GM20000 (cell line): ENCODE measurements at regions not wholly inside any gene's neighbourhood (a gene's known extent, or its start where the extent isn't known, plus 50 kb on each side); places are given as distances from the start of the nearest gene placed in this dataset.

Experiments used
- DNase-seq: peaks from one replicate; pipeline ENCODE4 v3.0.0; 2012; ENCODE audit warnings: low spot score
- TF ChIP-seq, protein P1 (sequence below): IDR thresholded peaks from 2 replicates; pipeline ENCODE4 v1.5.1; 2012; ENCODE audit warnings: mild to moderate bottlenecking, control low read depth; ENCODE audit errors: extremely low read depth, missing control alignments

DNA sequence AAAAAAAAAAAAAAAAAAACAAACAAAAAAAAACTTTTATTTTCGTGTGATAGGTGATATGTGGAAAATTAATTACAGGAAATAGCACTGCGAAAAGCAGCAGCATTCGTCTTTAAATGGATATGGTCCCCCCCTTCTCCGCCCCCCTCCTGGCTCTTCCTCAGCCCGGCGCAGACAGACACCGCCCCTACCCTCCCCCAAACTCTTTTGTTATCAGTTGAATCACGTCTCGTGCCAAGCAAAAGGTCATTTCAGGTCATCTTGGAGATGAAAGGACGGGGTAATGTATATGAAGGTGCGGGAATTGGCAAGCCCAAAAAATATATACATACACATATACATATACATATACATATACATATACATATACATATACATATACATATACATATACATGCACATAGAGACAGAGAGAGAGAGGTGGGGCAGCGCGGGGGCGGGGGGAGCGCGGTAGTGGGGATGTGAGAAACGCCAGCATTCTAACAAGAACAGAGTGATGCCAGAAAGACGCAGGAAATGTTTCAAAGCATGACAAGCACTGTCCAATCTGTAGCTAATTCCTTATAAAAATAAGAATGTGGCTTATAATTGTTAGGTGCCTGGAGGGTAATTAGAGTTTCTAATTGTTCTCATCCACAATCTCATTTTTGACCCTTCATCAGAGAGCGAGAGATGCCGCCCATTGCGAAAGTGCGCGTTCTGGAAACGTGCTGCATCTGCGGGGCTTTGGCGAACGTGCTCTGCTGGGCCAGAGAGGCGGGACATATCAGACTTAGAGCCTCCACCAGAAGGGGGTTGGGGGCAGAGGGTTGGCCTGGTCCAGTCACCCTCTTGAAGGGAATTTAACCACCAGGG lies 214.5 kb upstream of the UBASH3B start:
- no peak for DNase-seq
- TF ChIP-seq, protein P1, sequence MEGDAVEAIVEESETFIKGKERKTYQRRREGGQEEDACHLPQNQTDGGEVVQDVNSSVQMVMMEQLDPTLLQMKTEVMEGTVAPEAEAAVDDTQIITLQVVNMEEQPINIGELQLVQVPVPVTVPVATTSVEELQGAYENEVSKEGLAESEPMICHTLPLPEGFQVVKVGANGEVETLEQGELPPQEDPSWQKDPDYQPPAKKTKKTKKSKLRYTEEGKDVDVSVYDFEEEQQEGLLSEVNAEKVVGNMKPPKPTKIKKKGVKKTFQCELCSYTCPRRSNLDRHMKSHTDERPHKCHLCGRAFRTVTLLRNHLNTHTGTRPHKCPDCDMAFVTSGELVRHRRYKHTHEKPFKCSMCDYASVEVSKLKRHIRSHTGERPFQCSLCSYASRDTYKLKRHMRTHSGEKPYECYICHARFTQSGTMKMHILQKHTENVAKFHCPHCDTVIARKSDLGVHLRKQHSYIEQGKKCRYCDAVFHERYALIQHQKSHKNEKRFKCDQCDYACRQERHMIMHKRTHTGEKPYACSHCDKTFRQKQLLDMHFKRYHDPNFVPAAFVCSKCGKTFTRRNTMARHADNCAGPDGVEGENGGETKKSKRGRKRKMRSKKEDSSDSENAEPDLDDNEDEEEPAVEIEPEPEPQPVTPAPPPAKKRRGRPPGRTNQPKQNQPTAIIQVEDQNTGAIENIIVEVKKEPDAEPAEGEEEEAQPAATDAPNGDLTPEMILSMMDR = no peak

DNA sequence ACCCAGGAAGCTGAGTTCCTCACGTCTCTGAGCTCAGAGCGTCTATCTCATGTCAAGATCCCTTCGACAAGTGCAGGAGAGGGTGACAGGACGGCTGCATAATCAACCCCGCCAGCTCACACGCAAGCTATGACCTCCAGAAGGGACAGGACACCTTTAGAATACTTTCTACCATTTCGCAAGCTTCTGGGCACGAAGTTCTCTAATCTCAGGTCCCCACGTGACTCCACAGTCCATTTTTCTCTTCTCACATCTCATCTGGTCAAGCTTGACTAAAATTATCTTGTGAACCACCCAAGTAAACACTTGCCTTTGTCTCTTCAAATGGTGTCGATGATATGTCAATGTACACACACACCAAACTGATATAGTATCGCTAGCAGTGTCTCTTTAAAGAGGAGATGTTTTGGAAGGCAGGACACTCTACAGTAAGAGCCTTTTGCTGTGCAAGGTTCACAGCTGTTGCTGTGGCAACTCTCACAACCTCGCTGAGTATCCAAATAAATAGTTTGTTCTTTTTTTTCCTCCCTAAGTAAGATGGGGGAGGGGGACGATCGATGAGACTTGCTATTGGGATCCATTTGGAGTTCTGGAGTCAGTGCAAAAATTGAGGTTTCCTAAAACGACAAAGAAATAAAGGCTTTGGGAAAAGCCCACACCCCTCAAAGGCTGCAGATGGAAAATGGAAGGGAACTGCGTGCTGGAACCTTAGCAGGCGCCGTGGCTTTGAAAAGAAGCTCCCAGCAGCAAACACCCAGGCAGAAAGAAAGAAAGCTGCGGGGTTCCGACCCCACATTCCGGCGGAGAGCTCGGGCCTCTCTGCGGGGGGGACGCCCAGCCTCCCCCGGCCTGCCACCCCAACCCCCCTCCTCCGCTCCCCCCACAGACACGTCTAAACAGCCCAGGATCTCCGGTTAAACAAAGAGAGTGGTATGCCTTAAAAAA lies 215.4 kb upstream of the UBASH3B start:
- no peak for DNase-seq
- TF ChIP-seq, protein P1 = no peak

DNA sequence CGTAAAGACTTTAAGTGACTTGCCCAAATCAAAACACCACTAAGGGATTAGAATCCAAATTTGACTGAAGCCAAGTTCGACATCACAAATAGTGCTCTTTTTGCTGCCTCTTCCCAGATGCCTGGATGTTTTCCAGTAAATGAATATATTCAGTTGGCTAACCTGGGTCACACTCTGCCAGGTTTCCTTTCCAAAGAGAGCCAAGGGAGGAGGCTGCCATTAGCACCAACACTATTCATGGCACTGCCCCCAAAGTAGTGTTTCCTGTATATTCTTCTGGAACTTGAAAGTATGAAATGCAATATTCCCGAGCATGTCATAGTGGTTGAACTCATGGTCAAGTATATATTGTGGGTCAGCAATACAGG lies 219.3 kb upstream of the UBASH3B start:
- DNase-seq = no peak
- TF ChIP-seq, protein P1 = no peak

DNA sequence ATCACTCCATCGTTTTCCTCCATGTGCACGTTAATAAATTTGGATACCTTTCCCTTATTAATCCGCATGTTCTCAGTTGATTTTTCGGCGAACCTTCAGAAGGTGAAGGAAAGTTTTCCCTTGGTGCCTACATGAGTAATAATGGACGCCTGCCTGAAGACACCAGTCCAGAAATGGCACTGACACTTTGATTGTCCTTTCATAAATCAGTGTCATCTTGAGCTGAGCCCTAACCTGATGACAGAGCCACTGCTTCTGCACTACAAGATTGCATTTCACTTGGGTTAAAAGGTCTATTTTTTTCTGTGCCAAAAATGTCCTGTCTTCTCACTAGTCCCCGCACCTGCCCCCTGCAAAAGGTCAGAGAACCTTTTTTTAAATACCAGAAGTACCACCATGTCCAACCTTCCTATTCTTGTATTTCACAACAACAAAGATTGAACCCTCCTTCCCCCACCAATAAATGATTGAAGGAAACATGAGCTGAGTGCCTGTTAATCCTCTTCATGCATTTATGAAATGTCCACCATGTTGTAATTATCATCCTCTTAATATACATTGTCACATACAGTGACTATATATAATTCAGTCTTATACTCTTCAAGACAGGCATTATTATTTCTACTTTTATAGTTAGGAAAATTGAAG lies 219.9 kb upstream of the UBASH3B start:
- TF ChIP-seq, protein P1 = no peak

DNA sequence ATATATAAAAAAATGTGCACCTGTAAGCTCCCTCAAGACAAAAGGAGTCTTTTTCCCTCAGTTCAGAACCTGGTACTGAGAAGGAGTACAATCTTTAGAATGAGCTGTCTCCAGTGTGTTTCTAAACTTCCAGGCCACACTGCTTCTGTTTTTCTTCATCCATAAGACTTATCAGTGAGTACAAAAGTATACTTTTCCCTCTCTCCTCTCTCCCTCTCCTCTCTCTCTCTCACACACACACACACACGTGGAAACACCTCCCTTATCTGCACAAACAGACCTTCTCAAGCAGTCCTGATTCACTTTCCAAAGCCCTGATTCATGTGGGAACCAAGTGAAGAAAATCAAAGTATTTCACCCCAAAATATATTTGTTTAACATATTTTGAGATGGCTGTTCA lies 220.7 kb upstream of the UBASH3B start:
- DNase-seq = no peak
- TF ChIP-seq, protein P1 = no peak

More for the DNA sequence above, 219.9 kb upstream of the UBASH3B start:
- no peak for DNase-seq

DNA sequence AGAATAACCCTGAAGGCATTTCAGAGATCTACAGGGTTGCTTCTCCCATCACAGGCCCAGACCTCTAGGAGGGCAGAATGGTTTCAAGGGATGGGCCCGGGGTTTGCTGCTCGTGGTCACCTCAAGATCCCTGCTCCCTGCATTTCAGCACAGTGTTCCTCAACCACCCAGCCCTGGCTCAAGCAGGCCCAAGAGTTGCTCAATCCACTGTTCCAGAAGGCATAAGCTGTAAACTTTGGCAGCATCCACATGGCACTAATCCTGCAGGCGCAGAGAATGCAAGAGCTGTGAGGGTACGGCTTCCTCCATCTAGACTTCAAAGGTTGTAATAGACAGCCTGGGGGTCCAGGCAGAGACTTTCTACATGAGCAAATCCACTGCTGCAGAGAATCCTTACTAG lies 225.0 kb upstream of the UBASH3B start:
- TF ChIP-seq, protein P1 = no peak

More for the DNA sequence above, 225.0 kb upstream of the UBASH3B start:
- no peak for DNase-seq
